ENCODE measurements at regions not wholly inside any gene's neighbourhood (a gene's known extent, or its start where the extent isn't known, plus 50 kb on each side); places are given as distances from the start of the nearest gene placed in this dataset.

DNA sequence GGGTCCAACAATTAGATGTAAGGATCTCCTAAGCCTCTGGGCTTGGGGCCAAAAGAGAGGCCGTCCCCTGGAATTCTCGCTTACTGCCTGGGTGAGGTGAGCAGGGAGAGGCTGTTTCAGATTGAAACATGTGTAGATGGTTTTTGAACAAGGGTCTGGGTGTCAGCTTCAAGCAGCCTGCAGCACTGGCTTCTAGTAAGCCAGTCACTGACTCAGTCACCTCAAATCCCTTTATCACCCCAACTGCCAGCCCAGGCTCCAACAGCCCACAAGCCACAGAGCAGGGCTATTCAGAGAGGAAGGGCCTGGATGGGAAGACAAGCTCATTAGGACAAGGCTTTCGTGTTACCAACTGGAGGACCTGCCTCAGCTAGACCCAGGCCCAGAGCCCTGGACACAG is 180.2 kb downstream of the CCT6B start:
- DNase-seq (no peak), ATAC-seq (ENCODE audit: low read depth) (no peak)
- H3K27ac Mint-ChIP-seq = no peak overlapping the region
- no peak overlapping the region for H3K4me3 Mint-ChIP-seq
- H3K9me3 Mint-ChIP-seq = no peaks in the 10 kb centered on the region
- H3K4me1 Mint-ChIP-seq = no peaks in the 10 kb centered on the region
- H3K27me3 Mint-ChIP-seq = peaks cover 3% of the 10 kb centered on the region
- POLR2A ChIA-PET = no interaction called here
- H3K36me3 Mint-ChIP-seq = no peaks in the 10 kb centered on the region

DNA sequence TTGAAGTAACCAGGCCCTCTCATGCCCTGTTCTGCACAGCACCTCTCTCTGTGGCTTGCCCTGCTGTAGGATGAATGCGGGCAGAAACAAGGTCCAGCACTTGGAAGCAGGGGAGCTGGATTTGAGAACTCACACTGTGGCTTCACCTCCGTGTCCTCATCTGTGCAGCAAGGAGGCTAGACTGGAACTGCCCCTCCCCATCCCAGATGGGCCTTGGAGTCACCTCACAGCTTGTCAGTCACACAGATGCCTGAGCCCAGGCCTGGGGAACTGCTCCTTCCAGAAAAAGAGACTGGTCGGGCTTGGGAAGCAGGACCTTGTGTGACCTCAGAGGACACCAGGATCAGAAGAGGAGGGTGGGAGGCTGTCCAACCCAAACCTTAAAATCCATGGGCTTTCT is 180.8 kb downstream of the CCT6B start:
- ATAC-seq (ENCODE audit: low read depth) = no peak
- Mint-ChIP-seq H3K27ac (no peak overlapping the region), H3K36me3 (no peaks in the 10 kb centered on the region), H3K9me3 (no peaks in the 10 kb centered on the region), H3K4me3 (no peak overlapping the region), H3K4me1 (no peaks in the 10 kb centered on the region), H3K27me3 (peaks cover 5% of the 10 kb centered on the region)
- POLR2A ChIA-PET = no interaction called here
- no peak for DNase-seq

- no peak overlapping the region for H3K4me3 Mint-ChIP-seq
- DNase-seq = no peak
Observed at GRCh38 chr17:34776456-34777443, 184.5 kb downstream of the CCT6B start.

DNA sequence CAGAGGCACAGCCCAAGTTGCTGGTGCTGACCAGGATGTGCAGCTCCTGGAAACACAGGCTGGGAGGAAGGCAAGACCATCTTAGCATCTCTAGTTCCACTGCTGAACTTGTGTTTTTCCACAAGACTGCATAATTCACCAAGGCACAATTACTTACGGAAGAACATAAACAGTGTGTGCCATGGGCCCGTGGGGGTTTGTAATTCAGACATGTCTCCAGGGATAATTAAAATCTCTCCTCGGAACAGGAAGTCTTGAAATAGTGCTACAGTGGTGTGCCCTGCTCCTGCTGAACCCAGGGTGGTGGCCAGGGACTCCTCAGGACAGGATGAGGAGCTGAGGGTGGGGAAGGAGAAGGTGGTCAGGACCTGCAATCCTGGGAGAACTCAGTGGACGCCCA is 188.2 kb downstream of the CCT6B start:
- Mint-ChIP-seq H3K27ac (no peak overlapping the region), H3K27me3 (peaks cover 5% of the 10 kb centered on the region), H3K4me3 (no peak overlapping the region), H3K4me1 (no peaks in the 10 kb centered on the region), H3K9me3 (no peaks in the 10 kb centered on the region), H3K36me3 (no peaks in the 10 kb centered on the region)
- DNase-seq (no peak), ATAC-seq (ENCODE audit: low read depth) (no peak)
- POLR2A ChIA-PET = no interaction called here

More at GRCh38 chr17:34776456-34777443, 184.5 kb downstream of the CCT6B start:
- Mint-ChIP-seq H3K4me1 (no peaks in the 10 kb centered on the region), H3K27ac (no peak overlapping the region), H3K36me3 (no peaks in the 10 kb centered on the region), H3K27me3 (peaks cover 8% of the 10 kb centered on the region), H3K9me3 (no peaks in the 10 kb centered on the region)
- POLR2A ChIA-PET = no interaction called here
- no peak for ATAC-seq (ENCODE audit: low read depth)

- ATAC-seq (ENCODE audit: low read depth) = no peak
- DNase-seq = no peak
- H3K36me3 Mint-ChIP-seq = no peaks in the 10 kb centered on the region
- no peak overlapping the region for H3K4me3 Mint-ChIP-seq
- POLR2A ChIA-PET = no interaction called here
- peaks cover 5% of the 10 kb centered on the region for H3K27me3 Mint-ChIP-seq
- no peak overlapping the region for H3K27ac Mint-ChIP-seq
- no peaks in the 10 kb centered on the region for H3K9me3 Mint-ChIP-seq
- no peaks in the 10 kb centered on the region for H3K4me1 Mint-ChIP-seq
Observed at GRCh38 chr17:34771891-34772290, 189.4 kb downstream of the CCT6B start.

- DNase-seq (no peak), ATAC-seq (ENCODE audit: low read depth) (no peak)
- H3K27ac Mint-ChIP-seq = no peak overlapping the region
- no peaks in the 10 kb centered on the region for H3K4me1 Mint-ChIP-seq
- peaks cover 7% of the 10 kb centered on the region for H3K27me3 Mint-ChIP-seq
- no peak overlapping the region for H3K4me3 Mint-ChIP-seq
- H3K9me3 Mint-ChIP-seq = no peaks in the 10 kb centered on the region
- POLR2A ChIA-PET = no interaction called here
- no peaks in the 10 kb centered on the region for H3K36me3 Mint-ChIP-seq
Observed at GRCh38 chr17:34770586-34770985, 190.7 kb downstream of the CCT6B start.

DNA sequence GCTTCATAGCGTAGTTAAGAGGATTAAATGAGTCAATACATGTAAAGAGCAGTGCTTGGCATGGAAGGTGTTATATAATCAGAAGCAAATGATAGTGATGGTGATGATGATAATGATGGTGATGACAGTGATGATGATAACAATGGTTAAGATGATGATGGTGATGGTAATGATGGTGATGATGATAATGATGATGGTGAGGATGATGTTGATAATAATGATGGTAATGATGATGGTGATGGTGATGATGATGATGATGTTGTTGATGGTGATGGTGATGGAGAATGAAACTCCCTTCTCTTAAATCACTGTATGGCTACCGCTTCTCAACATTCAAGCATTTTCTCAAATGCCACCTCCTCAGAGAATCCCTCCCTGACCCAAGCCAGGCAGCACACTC is 190.5 kb downstream of the TMEM132E start:
- Mint-ChIP-seq H3K27me3 (peaks cover 8% of the 10 kb centered on the region), H3K36me3 (no peaks in the 10 kb centered on the region), H3K27ac (no peak overlapping the region), H3K9me3 (no peaks in the 10 kb centered on the region), H3K4me3 (no peak overlapping the region), H3K4me1 (no peaks in the 10 kb centered on the region)
- DNase-seq (no peak), ATAC-seq (ENCODE audit: low read depth) (no peak)
- POLR2A ChIA-PET = no interaction called here

DNA sequence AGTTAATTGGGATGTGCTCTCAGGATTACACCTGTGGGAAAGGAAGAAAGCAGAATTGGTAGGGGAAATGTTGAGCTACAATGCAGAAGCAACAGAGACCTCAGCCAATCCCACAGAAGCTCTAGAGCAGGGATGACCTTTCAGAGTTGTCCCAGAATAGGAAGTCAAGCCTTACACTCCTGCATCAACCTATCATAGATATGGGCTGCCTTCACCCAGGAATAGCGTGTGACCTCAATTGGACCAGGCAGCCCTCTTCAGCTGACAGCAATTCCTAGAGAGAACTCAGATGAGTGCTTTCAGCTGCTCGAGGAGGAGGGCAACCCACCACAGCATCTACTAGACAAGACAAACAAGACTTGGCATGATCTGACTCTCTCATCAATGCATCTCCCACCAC is 189.7 kb downstream of the TMEM132E start:
- POLR2A ChIA-PET = no interaction called here

DNA sequence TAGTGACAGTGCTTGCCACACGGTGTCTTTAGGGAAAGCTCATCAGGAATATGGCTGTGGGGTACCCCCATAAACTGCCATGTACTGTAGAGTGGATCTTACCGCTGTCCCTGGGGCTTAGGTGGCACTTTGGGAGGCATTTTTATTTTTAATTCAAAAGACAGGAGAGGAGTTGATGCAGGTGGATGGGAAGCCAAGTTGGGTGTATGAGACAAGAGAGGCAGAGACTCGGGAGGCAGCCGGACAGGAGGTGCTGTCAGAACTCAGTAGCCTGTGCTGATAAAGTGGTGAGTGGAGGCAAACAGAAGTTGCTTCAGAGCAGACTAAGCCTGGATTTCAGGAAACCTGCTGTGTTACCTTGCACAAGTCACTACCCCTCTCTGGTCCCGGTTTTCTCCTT is 185.9 kb downstream of the TMEM132E start:
- H3K4me1 Mint-ChIP-seq = no peaks in the 10 kb centered on the region
- no peaks in the 10 kb centered on the region for H3K36me3 Mint-ChIP-seq
- ATAC-seq (ENCODE audit: low read depth) (no peak), DNase-seq (no peak)
- H3K4me3 Mint-ChIP-seq = no peak overlapping the region
- peaks cover 6% of the 10 kb centered on the region for H3K27me3 Mint-ChIP-seq
- POLR2A ChIA-PET = no interaction called here
- H3K9me3 Mint-ChIP-seq = no peaks in the 10 kb centered on the region
- H3K27ac Mint-ChIP-seq = no peak overlapping the region

More for the DNA sequence above, 189.7 kb downstream of the TMEM132E start:
- H3K36me3 Mint-ChIP-seq = no peaks in the 10 kb centered on the region
- H3K4me1 Mint-ChIP-seq = no peaks in the 10 kb centered on the region
- H3K4me3 Mint-ChIP-seq = no peak overlapping the region
- H3K27me3 Mint-ChIP-seq = peaks cover 8% of the 10 kb centered on the region
- ATAC-seq (ENCODE audit: low read depth) (no peak), DNase-seq (no peak)
- H3K9me3 Mint-ChIP-seq = no peaks in the 10 kb centered on the region
- H3K27ac Mint-ChIP-seq = no peak overlapping the region

DNA sequence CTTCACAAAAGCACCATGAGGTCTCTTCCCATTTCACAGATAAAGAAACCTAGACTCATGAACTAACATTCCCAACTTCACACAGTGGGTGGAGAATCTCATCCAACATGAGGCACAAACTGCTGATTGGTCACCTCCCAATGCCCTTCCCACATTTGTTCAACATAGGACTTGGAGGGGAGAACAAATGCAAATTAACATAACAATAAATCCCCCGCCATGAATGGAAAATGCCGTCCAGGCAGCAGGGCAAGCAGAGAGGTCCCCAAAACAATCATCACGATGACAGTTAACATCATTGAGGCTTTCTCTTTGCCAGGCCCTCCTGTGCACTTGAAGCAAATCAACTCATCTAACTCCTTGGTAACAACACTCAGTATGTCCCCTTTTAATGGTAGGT is 185.3 kb downstream of the TMEM132E start:
- H3K27ac Mint-ChIP-seq = no peak overlapping the region
- POLR2A ChIA-PET = no interaction called here
- no peak overlapping the region for H3K4me3 Mint-ChIP-seq
- H3K27me3 Mint-ChIP-seq = peaks cover 6% of the 10 kb centered on the region
- H3K4me1 Mint-ChIP-seq = no peaks in the 10 kb centered on the region
- ATAC-seq (ENCODE audit: low read depth) (no peak), DNase-seq (no peak)
- no peaks in the 10 kb centered on the region for H3K9me3 Mint-ChIP-seq
- H3K36me3 Mint-ChIP-seq = no peaks in the 10 kb centered on the region

DNA sequence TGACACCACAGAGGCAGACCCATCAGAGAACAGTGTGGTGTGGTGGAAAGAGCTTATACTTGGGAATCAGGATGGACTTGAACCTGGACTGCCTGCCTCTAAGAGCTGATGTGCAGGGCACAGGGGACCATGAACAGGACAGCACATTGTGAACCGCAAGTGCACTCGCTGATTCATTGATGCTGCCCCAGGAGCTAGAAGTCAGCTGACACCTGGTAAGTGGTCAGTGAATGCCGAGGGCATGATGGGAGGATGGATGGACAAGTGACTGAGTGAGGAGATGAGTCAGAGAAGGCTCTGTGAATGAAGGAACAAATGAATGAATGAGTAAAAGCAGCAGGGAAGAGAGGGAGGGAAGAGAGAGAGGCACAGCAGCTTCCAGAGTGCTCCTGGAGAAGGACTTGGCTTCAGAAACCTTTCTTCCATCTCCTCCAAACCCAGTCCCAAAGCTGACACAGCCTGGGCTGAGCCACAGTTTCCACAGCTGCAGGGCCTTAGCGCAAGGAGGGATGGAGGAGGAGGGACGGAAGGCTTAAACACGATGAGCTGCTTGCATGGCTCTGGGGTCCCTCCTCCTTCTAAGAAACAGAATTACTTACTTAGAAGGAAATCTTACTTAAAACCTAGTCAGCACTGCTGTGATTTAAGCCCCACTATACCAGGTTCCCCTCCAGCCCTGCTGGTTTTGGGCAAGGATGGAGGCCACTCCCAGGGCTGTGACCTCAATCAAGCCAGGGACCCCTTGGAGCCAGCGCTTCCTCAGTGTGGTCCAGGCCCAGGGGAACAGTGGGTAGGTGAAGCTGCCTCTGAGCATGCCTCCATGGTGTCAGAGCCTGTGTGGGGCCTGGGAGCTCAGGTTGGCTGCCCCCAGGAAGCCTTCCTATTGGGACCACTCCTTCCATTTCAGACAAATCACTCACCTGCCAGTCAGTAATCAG is 184.6 kb downstream of the TMEM132E start:
- Mint-ChIP-seq H3K4me1 (no peaks in the 10 kb centered on the region), H3K27me3 (peaks cover 6% of the 10 kb centered on the region), H3K36me3 (no peaks in the 10 kb centered on the region), H3K9me3 (no peaks in the 10 kb centered on the region), H3K27ac (no peak overlapping the region), H3K4me3 (no peak overlapping the region)
- no peak for ATAC-seq (ENCODE audit: low read depth)
- POLR2A ChIA-PET = no interaction called here
- no peak for DNase-seq

DNA sequence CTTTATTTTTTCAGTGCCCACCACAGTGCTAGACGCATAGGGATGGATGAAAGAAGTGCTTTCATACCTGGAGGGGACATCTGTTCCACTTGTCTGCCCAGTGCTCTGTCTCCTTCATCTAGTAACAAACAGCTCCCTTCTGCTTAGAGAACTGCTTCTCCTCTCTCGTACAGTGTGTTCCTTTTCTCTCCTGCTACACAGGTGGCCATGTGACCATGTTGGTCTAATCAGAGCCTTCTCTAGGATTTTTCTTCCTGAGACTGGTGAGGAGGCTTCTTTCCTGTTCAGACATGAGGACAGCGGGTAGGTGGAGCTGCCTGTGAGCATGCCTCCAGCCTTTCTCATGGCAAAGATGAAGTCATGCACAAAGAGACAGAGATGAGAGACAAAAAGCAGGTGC is 182.7 kb downstream of the TMEM132E start:
- POLR2A ChIA-PET = no interaction called here
- Mint-ChIP-seq H3K9me3 (no peaks in the 10 kb centered on the region), H3K4me1 (no peaks in the 10 kb centered on the region), H3K27me3 (peaks cover 8% of the 10 kb centered on the region), H3K4me3 (no peak overlapping the region), H3K27ac (no peak overlapping the region), H3K36me3 (no peaks in the 10 kb centered on the region)
- ATAC-seq (ENCODE audit: low read depth) (no peak), DNase-seq (no peak)

DNA sequence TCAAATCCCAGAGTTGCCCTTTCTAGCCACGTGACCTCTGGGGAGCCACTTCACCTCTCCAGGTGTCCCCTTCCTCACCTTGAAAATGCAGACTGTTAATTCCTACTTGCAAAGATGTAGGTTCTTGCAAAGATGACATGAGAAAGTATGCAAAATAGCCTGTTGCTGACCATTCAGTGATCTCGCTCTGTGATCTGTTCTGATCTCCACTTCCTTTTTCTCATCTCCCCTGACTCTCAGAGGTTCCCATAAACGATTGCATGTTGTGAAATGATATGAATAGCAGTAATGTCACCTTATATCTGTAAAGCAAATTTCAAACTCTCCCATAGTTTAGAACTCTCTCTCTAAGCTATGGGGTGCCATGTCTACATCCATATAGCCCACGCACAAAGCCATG is 182.3 kb downstream of the TMEM132E start:
- no peak overlapping the region for H3K27ac Mint-ChIP-seq
- no peak for DNase-seq
- no peaks in the 10 kb centered on the region for H3K9me3 Mint-ChIP-seq
- POLR2A ChIA-PET = no interaction called here
- peaks cover 8% of the 10 kb centered on the region for H3K27me3 Mint-ChIP-seq
- no peak overlapping the region for H3K4me3 Mint-ChIP-seq
- ATAC-seq (ENCODE audit: low read depth) = no peak
- no peaks in the 10 kb centered on the region for H3K36me3 Mint-ChIP-seq
- H3K4me1 Mint-ChIP-seq = no peaks in the 10 kb centered on the region

All from activated naive CD8-positive, alpha-beta T cell treated with anti-CD3 and anti-CD28 coated beads, Interleukin-2, amount 10 ng/mL, durations not matched to agents 7 days and 5 days (primary cell).